Neuronal stem cell (in vitro differentiated cells): ENCODE measurements at regions not wholly inside any gene's neighbourhood (a gene's known extent, or its start where the extent isn't known, plus 50 kb on each side); places are given as distances from the start of the nearest gene placed in this dataset.

Source experiments
- DNase-seq: peaks from one replicate; pipeline ENCODE4 v3.0.0-alpha.2; 2013; ENCODE audit warnings: low spot score
- H2AFZ ChIP-seq: one replicate; pipeline ENCODE4 v1.6.1; 2013; ENCODE audit warnings: mild to moderate bottlenecking, low read length, inconsistent platforms
- H2AK5ac ChIP-seq: 2 replicates; pipeline ENCODE4 v1.6.1; 2013; ENCODE audit warnings: low read depth, mild to moderate bottlenecking, inconsistent platforms, low read length, moderate library complexity, mixed read lengths
- H2BK120ac ChIP-seq: 2 replicates; pipeline ENCODE4 v1.6.1; 2013; ENCODE audit warnings: low read depth, mild to moderate bottlenecking, inconsistent platforms, low read length, moderate library complexity, mixed read lengths
- H2BK12ac ChIP-seq: one replicate; pipeline ENCODE4 v1.6.1; 2013; ENCODE audit warnings: low read length, inconsistent platforms
- H2BK15ac ChIP-seq: 2 replicates; pipeline ENCODE4 v1.6.1; 2013; ENCODE audit warnings: mild to moderate bottlenecking, low read length, inconsistent platforms, mixed read lengths
- H2BK5ac ChIP-seq: one replicate; pipeline ENCODE4 v1.6.1; 2013; ENCODE audit warnings: inconsistent platforms, mild to moderate bottlenecking, low read length, moderate library complexity
- H3K14ac ChIP-seq: one replicate; pipeline ENCODE4 v1.6.1; 2013; ENCODE audit warnings: low read length, inconsistent platforms
- H3K18ac ChIP-seq: 2 replicates; pipeline ENCODE4 v1.6.1; 2013; ENCODE audit warnings: low read length, inconsistent platforms
- H3K23ac ChIP-seq: 2 replicates; pipeline ENCODE4 v1.6.1; 2013; ENCODE audit warnings: low read depth, mild to moderate bottlenecking, mixed read lengths, low read length, inconsistent platforms; ENCODE audit not compliant: poor library complexity
- H3K27ac ChIP-seq: replicated peaks from 3 replicates; pipeline ENCODE4 v1.5.1; 2013; ENCODE audit warnings: low read length, inconsistent platforms
- H3K27me3 ChIP-seq, 3 experiments: 2 replicates each; pipeline ENCODE4 v1.6.1; 2013; ENCODE audit warnings: low read length in 3 of 3, mild to moderate bottlenecking in 2 of 3, inconsistent platforms in 1 of 3, low read depth in 1 of 3, mixed read lengths in 1 of 3, moderate library complexity in 1 of 3; ENCODE audit not compliant: control insufficient read depth in 3 of 3, insufficient read depth in 3 of 3
- H3K36me3 ChIP-seq, 2 donors: replicated peaks in 1 of 2; 2 replicates each; pipeline ENCODE4 v1.6.1; 2013; ENCODE audit warnings: low read length in 2 of 2; ENCODE audit not compliant: control insufficient read depth in 2 of 2, insufficient read depth in 2 of 2
- H3K4ac ChIP-seq: 2 replicates; pipeline ENCODE4 v1.6.1; 2013; ENCODE audit warnings: inconsistent platforms, mild to moderate bottlenecking, low read length, moderate library complexity
- H3K4me1 ChIP-seq, 2 donors: 1 replicate in 1 of 2; 2 replicates in 1 of 2; pipeline ENCODE4 v1.6.1; 2013; ENCODE audit warnings: low read length in 2 of 2, low read depth in 1 of 2; ENCODE audit not compliant: control insufficient read depth in 2 of 2, insufficient read depth in 1 of 2
- H3K4me2 ChIP-seq: one replicate; pipeline ENCODE4 v1.6.1; 2013; ENCODE audit warnings: mild to moderate bottlenecking, low read length, inconsistent platforms; ENCODE audit not compliant: insufficient read depth, poor library complexity, severe bottlenecking
- H3K4me3 ChIP-seq, 2 donors: 2 replicates each; pipeline ENCODE4 v1.5.1; 2013; ENCODE audit warnings: low read length in 2 of 2, mild to moderate bottlenecking in 2 of 2, inconsistent platforms in 1 of 2, moderate library complexity in 1 of 2
- H3K79me1 ChIP-seq: one replicate; pipeline ENCODE4 v1.6.1; 2013; ENCODE audit warnings: low read depth, mild to moderate bottlenecking, inconsistent platforms, low read length, moderate library complexity
- H3K9ac ChIP-seq: one replicate; pipeline ENCODE4 v1.6.1; 2013; ENCODE audit warnings: mild to moderate bottlenecking, low read depth, low read length, inconsistent platforms; ENCODE audit not compliant: poor library complexity
- H3K9me3 ChIP-seq, 2 donors: replicated peaks in 1 of 2; 2 replicates each; pipeline versions ENCODE3 to v1.6.1; 2013; ENCODE audit warnings: low read length in 2 of 2, mild to moderate bottlenecking in 2 of 2, inconsistent platforms in 1 of 2, low read depth in 1 of 2, mixed read lengths in 1 of 2, moderate library complexity in 1 of 2; ENCODE audit not compliant: control insufficient read depth in 2 of 2, insufficient read depth in 1 of 2
- H4K8ac ChIP-seq: one replicate; pipeline ENCODE4 v1.6.1; 2013; ENCODE audit warnings: low read depth, mild to moderate bottlenecking, inconsistent platforms, low read length, moderate library complexity
- H4K91ac ChIP-seq: one replicate; pipeline ENCODE4 v1.6.1; 2013; ENCODE audit warnings: low read length, low read depth, mild to moderate bottlenecking, inconsistent platforms; ENCODE audit not compliant: poor library complexity
- WGBS, 2 donors: extraction: QIAGEN DNeasy Blood & Tissue Kit; methylation state at CpG; one replicate each; pipeline ENCODE4 v1.1.7; 2013; ENCODE audit warnings: missing lambda C conversion rate in 2 of 2, mixed read lengths in 1 of 2; ENCODE audit not compliant: insufficient read length in 2 of 2, insufficient replicate concordance in 1 of 2; ENCODE audit errors: extremely low coverage in 2 of 2; 5-methylcytosine and 5-hydroxymethylcytosine counted together

DNA sequence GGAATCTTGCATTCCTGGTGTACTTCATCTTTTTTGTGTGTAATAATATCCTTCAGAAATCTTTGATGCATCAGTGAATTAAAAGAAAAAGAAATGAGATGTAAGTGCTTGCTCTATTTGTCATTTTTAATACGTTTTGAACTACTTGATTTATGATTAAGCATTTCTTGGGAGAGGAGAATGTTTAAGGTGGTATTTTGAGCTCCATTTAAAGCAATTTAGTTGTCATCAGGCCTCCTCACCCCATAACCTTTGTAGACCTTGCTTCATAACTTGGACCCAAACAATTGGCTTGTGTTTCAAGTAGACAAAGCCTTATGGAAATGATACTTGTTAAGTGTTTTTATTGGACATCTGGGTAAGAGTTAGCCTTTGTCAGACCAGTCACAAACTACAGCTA is 87.1 kb upstream of the VEPH1 start:
- no peak overlapping the region for H3K18ac ChIP-seq
- no CpG with 5 or more reads among the region's 1 CpG for WGBS, 2 donors
- no peak overlapping the region for H2BK5ac ChIP-seq
- H3K4me2 ChIP-seq = no peak overlapping the region
- no peaks in the 10 kb centered on the region for H3K4me1 ChIP-seq
- no peak overlapping the region for H3K4ac ChIP-seq
- no peak overlapping the region for H2BK120ac ChIP-seq
- no peaks in the 10 kb centered on the region for H3K36me3 ChIP-seq
- no peaks in the 10 kb centered on the region for H3K79me1 ChIP-seq
- no peaks in the 10 kb centered on the region for H3K9me3 ChIP-seq
- H3K27me3 ChIP-seq = no peaks in the 10 kb centered on the region
- H3K23ac ChIP-seq = no peak overlapping the region
- no peak overlapping the region for H4K8ac ChIP-seq
- no peak overlapping the region for H3K14ac ChIP-seq
- no peak overlapping the region for H2AK5ac ChIP-seq
- no peak overlapping the region for H2AFZ ChIP-seq
- no peak overlapping the region for H4K91ac ChIP-seq
- no peak overlapping the region for H3K27ac ChIP-seq
- no peak for DNase-seq
- no peak overlapping the region for H3K9ac ChIP-seq
- no peak overlapping the region for H2BK15ac ChIP-seq
- no peak overlapping the region for H2BK12ac ChIP-seq
- H3K4me3 ChIP-seq = no peak overlapping the region

DNA sequence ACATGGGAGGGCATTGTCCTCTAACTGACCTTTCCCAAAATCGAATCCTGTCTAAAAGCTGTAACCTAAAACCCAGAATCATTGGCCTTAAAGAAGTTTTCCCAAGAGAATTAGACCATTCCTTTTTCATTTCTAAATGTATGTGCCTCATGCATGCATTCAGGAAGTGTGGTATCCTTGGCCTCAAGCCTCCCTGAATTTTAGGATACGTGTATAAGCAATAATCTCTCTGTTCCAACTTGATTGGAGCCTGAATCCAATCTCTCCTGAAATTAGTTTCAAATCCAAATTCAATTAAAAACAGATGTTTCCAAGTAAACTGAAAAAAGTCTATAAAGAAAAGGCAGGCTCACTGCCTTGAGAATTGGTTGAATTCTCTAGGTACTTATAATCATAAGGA is 86.0 kb upstream of the VEPH1 start:
- Histone ChIP-seq H3K4me3 (no peak overlapping the region), H2BK15ac (no peak overlapping the region), H3K36me3 (no peaks in the 10 kb centered on the region), H3K79me1 (no peaks in the 10 kb centered on the region), H3K27me3 (no peaks in the 10 kb centered on the region), H3K9ac (no peak overlapping the region), H3K4me2 (no peak overlapping the region), H2BK5ac (no peak overlapping the region), H4K91ac (no peak overlapping the region), H2AFZ (no peak overlapping the region), H2AK5ac (no peak overlapping the region), H4K8ac (no peak overlapping the region), H3K18ac (no peak overlapping the region), H3K23ac (no peak overlapping the region), H3K4me1 (no peaks in the 10 kb centered on the region), H2BK120ac (no peak overlapping the region), H3K27ac (no peak overlapping the region), H3K9me3 (no peaks in the 10 kb centered on the region), H3K14ac (no peak overlapping the region), H2BK12ac (no peak overlapping the region), H3K4ac (no peak overlapping the region)
- DNase-seq = no peak
- no CpG with 5 or more reads among the region's 2 CpGs for WGBS, 2 donors

DNA sequence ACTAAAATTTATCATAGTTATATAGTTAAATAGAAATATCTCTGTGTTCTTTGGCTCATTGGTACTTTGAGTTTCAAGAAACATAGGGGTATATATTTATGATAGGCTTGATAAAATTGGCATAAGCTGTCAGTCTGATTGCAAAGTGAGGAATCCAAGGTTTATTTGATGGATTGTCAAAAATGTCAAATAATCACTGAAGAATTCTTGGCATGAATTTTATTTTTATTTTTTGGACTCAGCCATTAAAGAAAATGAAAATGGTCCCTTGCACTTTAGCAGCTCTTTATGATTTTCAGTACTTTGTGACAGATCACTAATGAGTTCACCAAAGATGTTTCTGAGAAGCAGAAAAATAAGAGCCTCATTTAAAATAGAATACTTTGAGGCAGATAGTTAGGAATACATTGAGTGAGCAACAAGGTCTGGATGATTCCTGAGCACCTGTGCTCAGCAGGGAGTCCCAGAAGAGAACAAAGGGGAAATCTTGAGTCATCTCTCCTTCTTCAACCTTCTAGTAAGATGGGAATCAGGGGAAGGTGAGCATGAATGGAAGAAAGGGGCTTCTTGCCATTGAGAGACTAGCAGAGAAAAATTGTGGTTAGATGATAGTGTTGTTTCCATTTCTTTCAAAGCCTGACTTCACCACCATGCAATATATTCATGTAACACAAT is 85.3 kb upstream of the VEPH1 start:
- no peak for DNase-seq
- Histone ChIP-seq H2BK15ac (no peak overlapping the region), H3K18ac (no peak overlapping the region), H3K4me1 (no peaks in the 10 kb centered on the region), H3K9ac (no peak overlapping the region), H3K27ac (no peak overlapping the region), H4K8ac (no peak overlapping the region), H2AFZ (no peak overlapping the region), H3K27me3 (no peaks in the 10 kb centered on the region), H3K4ac (no peak overlapping the region), H2BK120ac (no peak overlapping the region), H3K14ac (no peak overlapping the region), H3K9me3 (no peaks in the 10 kb centered on the region), H2BK12ac (no peak overlapping the region), H3K36me3 (no peaks in the 10 kb centered on the region), H3K23ac (no peak overlapping the region), H2BK5ac (no peak overlapping the region), H4K91ac (no peak overlapping the region), H3K4me2 (no peak overlapping the region), H3K79me1 (no peaks in the 10 kb centered on the region), H3K4me3 (no peak overlapping the region), H2AK5ac (no peak overlapping the region)

DNA sequence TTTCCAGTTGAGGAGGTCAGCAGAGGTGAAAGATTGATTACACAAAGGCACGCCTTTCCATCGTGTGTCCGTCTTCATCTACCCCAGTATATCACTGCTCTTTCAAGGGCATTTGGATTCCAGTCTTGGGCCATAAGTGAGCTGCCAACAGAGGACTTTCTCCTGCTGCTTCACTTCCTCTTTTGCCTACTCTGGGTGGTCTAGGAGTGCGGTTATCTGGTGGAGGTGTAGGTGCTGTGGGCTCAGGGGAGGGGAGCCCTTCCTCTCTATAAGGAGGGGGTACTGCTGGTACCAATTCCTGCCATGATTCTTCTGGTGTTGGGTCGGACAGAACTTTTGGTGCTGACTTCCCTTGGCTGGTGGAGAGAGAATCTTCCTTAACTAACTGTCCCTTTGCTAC is 83.1 kb upstream of the VEPH1 start:
- no peak overlapping the region for H4K91ac ChIP-seq
- H3K14ac ChIP-seq = no peak overlapping the region
- H3K23ac ChIP-seq = no peak overlapping the region
- no peak for DNase-seq
- H4K8ac ChIP-seq = no peak overlapping the region
- H2BK5ac ChIP-seq = no peak overlapping the region
- no peaks in the 10 kb centered on the region for H3K9me3 ChIP-seq
- H3K4me1 ChIP-seq = no peaks in the 10 kb centered on the region
- no CpG with 5 or more reads among the region's 5 CpGs for WGBS, 2 donors
- H3K79me1 ChIP-seq = no peaks in the 10 kb centered on the region
- no peak overlapping the region for H3K18ac ChIP-seq
- H3K27me3 ChIP-seq = peaks cover 0 to 2% (median 0%) of the 10 kb centered on the region in 3 experiments
- no peak overlapping the region for H3K27ac ChIP-seq
- no peak overlapping the region for H3K4me2 ChIP-seq
- H3K4me3 ChIP-seq = no peak overlapping the region
- H3K4ac ChIP-seq = no peak overlapping the region
- no peak overlapping the region for H3K9ac ChIP-seq
- no peaks in the 10 kb centered on the region for H3K36me3 ChIP-seq
- H2BK15ac ChIP-seq = no peak overlapping the region
- H2AFZ ChIP-seq = no peak overlapping the region
- H2AK5ac ChIP-seq = no peak overlapping the region
- no peak overlapping the region for H2BK12ac ChIP-seq
- H2BK120ac ChIP-seq = no peak overlapping the region
